Endodermal cell (in vitro differentiated cells): ENCODE measurements at regions not wholly inside any gene's neighbourhood (a gene's known extent, or its start where the extent isn't known, plus 50 kb on each side); places are given as distances from the start of the nearest gene placed in this dataset.

ENCODE experiments used
- DNase-seq: peaks from one replicate; pipeline ENCODE4 v3.0.0-alpha.2; 2017
- H3K27ac ChIP-seq: 2 replicates; pipeline ENCODE4 v1.5.1; 2013; ENCODE audit warnings: mild to moderate bottlenecking, low read depth, low read length, moderate library complexity
- H3K27me3 ChIP-seq: 2 replicates; pipeline ENCODE4 v1.6.1; 2013; ENCODE audit warnings: mild to moderate bottlenecking, low read length, moderate library complexity; ENCODE audit not compliant: insufficient read depth, control insufficient read depth, poor library complexity, severe bottlenecking
- H3K36me3 ChIP-seq: 2 replicates; pipeline ENCODE4 v1.7.0; 2013; ENCODE audit warnings: mild to moderate bottlenecking, low read length, moderate library complexity; ENCODE audit not compliant: control insufficient read depth, insufficient read depth
- H3K4me1 ChIP-seq: one replicate; pipeline ENCODE4 v1.7.0; 2013; ENCODE audit warnings: low read length; ENCODE audit not compliant: control insufficient read depth, insufficient read depth
- H3K4me3 ChIP-seq: 2 replicates; pipeline ENCODE4 v1.5.1; 2013; ENCODE audit warnings: mild to moderate bottlenecking, low read length, moderate library complexity
- H3K9ac ChIP-seq: 2 replicates; pipeline ENCODE4 v1.6.1; 2013; ENCODE audit warnings: mild to moderate bottlenecking, low read length, moderate library complexity; ENCODE audit not compliant: poor library complexity, severe bottlenecking; ENCODE audit errors: extremely low read depth
- H3K9me3 ChIP-seq: 2 replicates; pipeline ENCODE4 v1.6.1; 2013; ENCODE audit warnings: mild to moderate bottlenecking, low read length, moderate library complexity; ENCODE audit not compliant: control insufficient read depth
- H3K27ac Mint-ChIP-seq: 2 replicates; pipeline ENCODE4 v1.8.0; 2020; ENCODE audit warnings: mixed read lengths
- H3K27me3 Mint-ChIP-seq: 2 replicates; pipeline ENCODE4 v1.8.0; 2021; ENCODE audit warnings: mild to moderate bottlenecking, mixed read lengths; ENCODE audit not compliant: insufficient read depth
- H3K36me3 Mint-ChIP-seq: 2 replicates; pipeline ENCODE4 v1.8.0; 2020; ENCODE audit warnings: low read depth, mixed read lengths
- H3K4me1 Mint-ChIP-seq: 2 replicates; pipeline ENCODE4 v1.8.0; 2020; ENCODE audit warnings: mixed read lengths
- H3K4me3 Mint-ChIP-seq: 2 replicates; pipeline ENCODE4 v1.8.0; 2020; ENCODE audit warnings: mild to moderate bottlenecking, moderate library complexity, mixed read lengths
- H3K9me3 Mint-ChIP-seq: 2 replicates; pipeline ENCODE4 v1.8.0; 2020; ENCODE audit warnings: mild to moderate bottlenecking, mixed read lengths
- WGBS, 2 experiments: methylation state at CpG; one replicate each; pipeline versions ENCODE4 v1.1.5 to v1.1.7; 2013; ENCODE audit warnings: missing lambda C conversion rate in 2 of 2, mixed read lengths in 1 of 2; ENCODE audit not compliant: insufficient coverage in 1 of 2, insufficient read length in 1 of 2; 5-methylcytosine and 5-hydroxymethylcytosine counted together
- TF ChIP-seq, protein P1 (sequence below): fragments of 200-600 bp; sonication (generic); conservative IDR thresholded peaks from 2 replicates; pipeline ENCODE4 v1.5.0; 2021; ENCODE audit warnings: antibody characterized with exemption, mild to moderate bottlenecking

DNA sequence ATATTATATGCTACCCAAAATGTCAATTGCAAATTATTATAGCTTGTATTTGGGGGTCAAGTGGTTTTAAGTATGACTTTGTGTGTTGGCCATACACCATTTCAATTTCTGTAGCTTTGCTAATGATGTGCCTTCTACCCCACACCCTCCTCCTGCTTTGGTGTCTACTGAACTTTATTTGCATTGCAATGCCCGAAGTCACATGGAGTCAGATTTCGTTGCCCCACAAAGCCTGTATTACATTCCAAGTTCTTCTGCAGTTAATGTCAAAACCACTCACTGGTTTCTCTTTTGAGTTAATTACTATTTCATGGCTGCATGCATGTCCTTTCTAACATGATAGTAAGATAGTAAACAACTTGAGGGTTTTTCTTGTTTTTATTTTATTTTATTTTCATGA, 528.9 kb downstream of the RIT2 start:
- Mint-ChIP-seq H3K9me3 (peaks cover 6% of the 10 kb centered on the region), H3K27me3 (peaks cover 2% of the 10 kb centered on the region), H3K4me3 (no peak overlapping the region), H3K36me3 (peaks cover 2% of the 10 kb centered on the region), H3K27ac (no peak overlapping the region), H3K4me1 (peaks cover 11% of the 10 kb centered on the region)
- H3K4me3 ChIP-seq = no peak overlapping the region
- no peaks in the 10 kb centered on the region for H3K4me1 ChIP-seq
- H3K36me3 ChIP-seq = no peaks in the 10 kb centered on the region
- H3K9ac ChIP-seq = no peak overlapping the region
- TF ChIP-seq, protein P1, sequence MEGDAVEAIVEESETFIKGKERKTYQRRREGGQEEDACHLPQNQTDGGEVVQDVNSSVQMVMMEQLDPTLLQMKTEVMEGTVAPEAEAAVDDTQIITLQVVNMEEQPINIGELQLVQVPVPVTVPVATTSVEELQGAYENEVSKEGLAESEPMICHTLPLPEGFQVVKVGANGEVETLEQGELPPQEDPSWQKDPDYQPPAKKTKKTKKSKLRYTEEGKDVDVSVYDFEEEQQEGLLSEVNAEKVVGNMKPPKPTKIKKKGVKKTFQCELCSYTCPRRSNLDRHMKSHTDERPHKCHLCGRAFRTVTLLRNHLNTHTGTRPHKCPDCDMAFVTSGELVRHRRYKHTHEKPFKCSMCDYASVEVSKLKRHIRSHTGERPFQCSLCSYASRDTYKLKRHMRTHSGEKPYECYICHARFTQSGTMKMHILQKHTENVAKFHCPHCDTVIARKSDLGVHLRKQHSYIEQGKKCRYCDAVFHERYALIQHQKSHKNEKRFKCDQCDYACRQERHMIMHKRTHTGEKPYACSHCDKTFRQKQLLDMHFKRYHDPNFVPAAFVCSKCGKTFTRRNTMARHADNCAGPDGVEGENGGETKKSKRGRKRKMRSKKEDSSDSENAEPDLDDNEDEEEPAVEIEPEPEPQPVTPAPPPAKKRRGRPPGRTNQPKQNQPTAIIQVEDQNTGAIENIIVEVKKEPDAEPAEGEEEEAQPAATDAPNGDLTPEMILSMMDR = no peak
- 61 to 81% methylated on average over 2 of the region's 2 CpGs for WGBS, 2 experiments
- no peak overlapping the region for H3K27ac ChIP-seq
- DNase-seq = no peak
- peaks cover 7% of the 10 kb centered on the region for H3K9me3 ChIP-seq
- no peaks in the 10 kb centered on the region for H3K27me3 ChIP-seq

DNA sequence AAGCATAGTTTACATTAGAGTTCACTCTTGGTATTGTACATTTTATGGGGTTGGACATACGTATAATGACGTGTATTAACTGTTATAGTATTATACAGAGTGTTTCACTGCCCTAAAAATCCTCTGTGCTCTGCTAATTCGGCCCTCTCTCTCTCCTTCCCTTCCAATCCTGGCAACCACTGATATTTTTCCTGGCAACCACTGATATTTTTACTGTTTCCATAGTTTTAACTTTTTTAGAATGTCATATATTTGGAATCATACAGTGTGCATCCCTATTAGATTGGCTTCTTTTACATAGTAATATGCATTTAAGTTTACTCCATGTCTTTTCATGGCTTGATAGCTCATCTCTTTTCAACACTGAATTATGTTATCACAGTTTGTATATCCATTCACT, 526.7 kb downstream of the RIT2 start:
- H3K27ac ChIP-seq = no peak overlapping the region
- H3K27ac Mint-ChIP-seq = no peak overlapping the region
- no peak overlapping the region for H3K4me3 Mint-ChIP-seq
- 95% methylated on average over 3 of the region's 3 CpGs; no CpG with 5 or more reads in 1 of the 2 experiments for WGBS, 2 experiments
- H3K4me3 ChIP-seq = no peak overlapping the region
- H3K27me3 Mint-ChIP-seq = peaks cover 2% of the 10 kb centered on the region
- peaks cover 9% of the 10 kb centered on the region for H3K36me3 Mint-ChIP-seq
- no peaks in the 10 kb centered on the region for H3K4me1 ChIP-seq
- no peak for DNase-seq
- no peak overlapping the region for H3K9ac ChIP-seq
- peaks cover 4% of the 10 kb centered on the region for H3K4me1 Mint-ChIP-seq
- H3K36me3 ChIP-seq = no peaks in the 10 kb centered on the region
- H3K27me3 ChIP-seq = no peaks in the 10 kb centered on the region
- peaks cover 7% of the 10 kb centered on the region for H3K9me3 ChIP-seq
- TF ChIP-seq, protein P1 = no peak
- peaks cover 11% of the 10 kb centered on the region for H3K9me3 Mint-ChIP-seq

DNA sequence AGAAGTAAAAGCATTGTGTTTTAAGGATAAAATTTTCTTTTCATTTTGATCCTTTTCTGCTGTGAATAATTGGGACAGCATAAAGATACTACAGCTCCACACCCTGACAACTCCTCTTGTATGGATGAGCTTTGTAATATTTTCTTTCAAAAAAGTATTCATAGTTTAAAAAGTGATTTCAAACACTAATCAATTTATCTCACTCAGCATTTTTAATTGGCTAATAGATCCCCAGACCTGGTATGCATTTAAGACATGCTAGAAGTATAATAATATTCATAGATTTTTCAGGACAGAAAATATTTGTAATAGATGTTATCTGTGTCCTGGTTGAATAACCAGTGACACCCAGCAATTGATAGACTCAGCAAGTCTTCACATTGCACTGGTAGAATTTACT, 510.7 kb downstream of the RIT2 start:
- TF ChIP-seq, protein P1 = no peak
- Mint-ChIP-seq H3K36me3 (no peaks in the 10 kb centered on the region), H3K27ac (no peak overlapping the region), H3K9me3 (no peaks in the 10 kb centered on the region), H3K4me3 (no peak overlapping the region), H3K27me3 (peaks cover 4% of the 10 kb centered on the region), H3K4me1 (peaks cover 6% of the 10 kb centered on the region)
- Histone ChIP-seq H3K9ac (no peak overlapping the region), H3K27me3 (no peaks in the 10 kb centered on the region), H3K9me3 (no peaks in the 10 kb centered on the region), H3K4me3 (no peak overlapping the region), H3K27ac (no peak overlapping the region), H3K4me1 (no peaks in the 10 kb centered on the region), H3K36me3 (no peaks in the 10 kb centered on the region)
- no peak for DNase-seq
